ENCODE measurements at regions not wholly inside any gene's neighbourhood (a gene's known extent, or its start where the extent isn't known, plus 50 kb on each side); places are given as distances from the start of the nearest gene placed in this dataset.

GRCh38 chr3:165283328-165283727, 87.1 kb upstream of the SLITRK3 start:
- DNase-seq (ENCODE audit: low read depth in 2 of 2) = no peak

- DNase-seq (ENCODE audit: low read depth in 2 of 2) = no peak
These were observed 83.3 kb upstream of the SLITRK3 start for GRCh38 chr3:165279471-165279870.

GRCh38 chr3:165273411-165273810, 77.2 kb upstream of the SLITRK3 start:
- no peak for DNase-seq (ENCODE audit: low read depth in 2 of 2)

- peak; percentile 3 to 5 for DNase-seq (ENCODE audit: low read depth in 2 of 2)
These were observed 63.5 kb upstream of the SLITRK3 start for GRCh38 chr3:165259541-165260193.

GRCh38 chr3:165256554-165257065, 60.4 kb upstream of the SLITRK3 start:
- DNase-seq (ENCODE audit: low read depth in 2 of 2) = no peak

- peak; percentile 8 to 13 for DNase-seq (ENCODE audit: low read depth in 2 of 2)
These were observed 58.6 kb upstream of the SLITRK3 start for GRCh38 chr3:165254812-165255211.

Data from fibroblast of skin of left biceps (primary cell).